ENCODE measurements at regions not wholly inside any gene's neighbourhood (a gene's known extent, or its start where the extent isn't known, plus 50 kb on each side); places are given as distances from the start of the nearest gene placed in this dataset.

DNA sequence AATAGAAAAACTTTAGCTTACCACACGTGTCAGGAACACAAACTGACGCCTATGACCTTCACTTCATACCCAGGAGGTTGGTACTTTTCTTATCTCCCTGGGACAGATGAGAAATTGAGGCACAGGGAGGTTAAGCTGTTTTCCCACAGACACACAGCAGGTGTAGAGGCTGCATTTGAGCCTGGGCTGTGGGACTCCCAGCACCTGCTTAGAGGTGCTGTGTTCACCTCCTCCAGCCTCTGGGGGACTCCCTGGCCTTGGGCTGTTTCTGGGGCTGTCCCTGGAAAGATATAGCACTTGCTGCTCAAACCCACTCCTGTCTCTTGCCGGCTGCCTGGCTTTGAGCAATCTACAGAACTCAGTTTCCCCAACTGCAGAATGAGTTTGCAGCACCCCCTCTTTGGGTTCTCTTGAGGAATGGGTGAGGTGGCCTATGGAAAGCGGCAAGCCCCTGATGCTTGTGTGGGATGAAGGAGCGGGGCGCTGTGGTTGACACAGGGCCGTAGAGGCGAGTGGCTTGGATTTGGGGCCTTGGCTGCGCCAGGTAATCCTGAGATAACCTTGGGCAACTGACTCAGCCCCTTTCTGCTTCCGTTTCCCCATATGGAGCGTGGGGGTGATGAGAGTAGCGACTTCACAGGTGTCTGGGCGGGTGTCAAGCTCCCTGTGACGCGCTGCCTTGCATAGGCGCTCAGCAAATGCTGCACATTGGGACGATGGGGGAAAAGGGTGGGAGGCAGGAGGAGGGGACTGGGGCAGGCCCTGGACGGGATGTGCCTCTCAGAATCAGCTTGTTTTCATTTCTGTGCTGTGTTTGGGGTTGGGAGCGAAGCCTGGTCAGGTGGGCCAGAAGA lies 104.5 kb upstream of the CIBAR2 start:
- no peak overlapping the region for H3K4me3 ChIP-seq (ENCODE audit: low read depth in 2 of 2, low read length in 2 of 2)
- H3K27me3 ChIP-seq (ENCODE audit: control insufficient read depth, insufficient read depth, low read length) = no peaks in the 10 kb centered on the region
- H3K36me3 ChIP-seq (ENCODE audit: control insufficient read depth, insufficient read depth, low read length) = no peaks in the 10 kb centered on the region
- no peak overlapping the region for H3K27ac ChIP-seq (ENCODE audit: low read length)
- intact Hi-C loops (cut with micrococcal nuclease; ENCODE audit: unreplicated experiment) = no loop called here
- DNase-seq (ENCODE audit: low read depth, low spot score) (no peak), ATAC-seq (no peak)
- peaks cover 23% of the 10 kb centered on the region for H3K4me1 ChIP-seq (ENCODE audit: control insufficient read depth, insufficient read depth, low read length)
- in situ Hi-C loops (cut with HindIII; ENCODE audit: low pct_unique_long_range_greater_than_20kb, low sequenced_read_pairs) = no loop called here
- CTCF ChIA-PET = no interaction called here
- BruUV-seq (replicated peaks) = no TSS peak
- TF ChIP-seq, protein P1, sequence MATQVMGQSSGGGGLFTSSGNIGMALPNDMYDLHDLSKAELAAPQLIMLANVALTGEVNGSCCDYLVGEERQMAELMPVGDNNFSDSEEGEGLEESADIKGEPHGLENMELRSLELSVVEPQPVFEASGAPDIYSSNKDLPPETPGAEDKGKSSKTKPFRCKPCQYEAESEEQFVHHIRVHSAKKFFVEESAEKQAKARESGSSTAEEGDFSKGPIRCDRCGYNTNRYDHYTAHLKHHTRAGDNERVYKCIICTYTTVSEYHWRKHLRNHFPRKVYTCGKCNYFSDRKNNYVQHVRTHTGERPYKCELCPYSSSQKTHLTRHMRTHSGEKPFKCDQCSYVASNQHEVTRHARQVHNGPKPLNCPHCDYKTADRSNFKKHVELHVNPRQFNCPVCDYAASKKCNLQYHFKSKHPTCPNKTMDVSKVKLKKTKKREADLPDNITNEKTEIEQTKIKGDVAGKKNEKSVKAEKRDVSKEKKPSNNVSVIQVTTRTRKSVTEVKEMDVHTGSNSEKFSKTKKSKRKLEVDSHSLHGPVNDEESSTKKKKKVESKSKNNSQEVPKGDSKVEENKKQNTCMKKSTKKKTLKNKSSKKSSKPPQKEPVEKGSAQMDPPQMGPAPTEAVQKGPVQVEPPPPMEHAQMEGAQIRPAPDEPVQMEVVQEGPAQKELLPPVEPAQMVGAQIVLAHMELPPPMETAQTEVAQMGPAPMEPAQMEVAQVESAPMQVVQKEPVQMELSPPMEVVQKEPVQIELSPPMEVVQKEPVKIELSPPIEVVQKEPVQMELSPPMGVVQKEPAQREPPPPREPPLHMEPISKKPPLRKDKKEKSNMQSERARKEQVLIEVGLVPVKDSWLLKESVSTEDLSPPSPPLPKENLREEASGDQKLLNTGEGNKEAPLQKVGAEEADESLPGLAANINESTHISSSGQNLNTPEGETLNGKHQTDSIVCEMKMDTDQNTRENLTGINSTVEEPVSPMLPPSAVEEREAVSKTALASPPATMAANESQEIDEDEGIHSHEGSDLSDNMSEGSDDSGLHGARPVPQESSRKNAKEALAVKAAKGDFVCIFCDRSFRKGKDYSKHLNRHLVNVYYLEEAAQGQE (IDR thresholded peaks at IDR 0.05; ENCODE audit: insufficient read depth in 1 of 2, low read depth in 2 of 2, low read length in 1 of 2) = no peak
- TF ChIP-seq POLR2AphosphoS5 (IDR thresholded peaks at IDR 0.05; ENCODE audit: low read depth, low read length) (no peak), TCF7L2 (IDR thresholded peaks at IDR 0.05; ENCODE audit: low read depth, low read length) (no peak), CTCF (IDR thresholded peaks at IDR 0.05) (no peak), SIN3A (IDR thresholded peaks at IDR 0.05; ENCODE audit: borderline replicate concordance, insufficient read depth, low read depth, low read length) (no peak)
- H3K9me3 ChIP-seq (ENCODE audit: control insufficient read depth, insufficient read depth, low read depth, low read length) = no peaks in the 10 kb centered on the region
- POLR2A ChIA-PET = no interaction called here

- TF ChIP-seq, protein P1 (IDR thresholded peaks at IDR 0.05; ENCODE audit: insufficient read depth in 1 of 2, low read depth in 2 of 2, low read length in 1 of 2) = no peak
- TF ChIP-seq SIN3A (IDR thresholded peaks at IDR 0.05; ENCODE audit: borderline replicate concordance, insufficient read depth, low read depth, low read length) = no peak
- no peak for TF ChIP-seq CTCF (IDR thresholded peaks at IDR 0.05)
- TF ChIP-seq POLR2AphosphoS5 (IDR thresholded peaks at IDR 0.05; ENCODE audit: low read depth, low read length) = no peak
- TF ChIP-seq TCF7L2 (IDR thresholded peaks at IDR 0.05; ENCODE audit: low read depth, low read length) = no peak
- ChIA-PET CTCF (interaction anchor here (0.6 kb wide), 1 partner anchor 34 kb away, joined by 3 read pairs; no protein-coding TSS in a partner anchor), POLR2A (no interaction called here)
- intact Hi-C loops (cut with micrococcal nuclease; ENCODE audit: unreplicated experiment) = no loop called here
- peaks cover 18% of the 10 kb centered on the region for H3K4me1 ChIP-seq (ENCODE audit: control insufficient read depth, insufficient read depth, low read length)
- no peak for DNase-seq (ENCODE audit: low read depth, low spot score)
- BruUV-seq (replicated peaks) = no TSS peak
- H3K4me3 ChIP-seq (ENCODE audit: low read depth in 2 of 2, low read length in 2 of 2) = peak overlapping the region; percentile 11 to 33
- no peaks in the 10 kb centered on the region for H3K9me3 ChIP-seq (ENCODE audit: control insufficient read depth, insufficient read depth, low read depth, low read length)
- no peaks in the 10 kb centered on the region for H3K27me3 ChIP-seq (ENCODE audit: control insufficient read depth, insufficient read depth, low read length)
- peak overlapping the region; percentile 51 for H3K27ac ChIP-seq (ENCODE audit: low read length)
- ATAC-seq = peak; percentile 86
- no peaks in the 10 kb centered on the region for H3K36me3 ChIP-seq (ENCODE audit: control insufficient read depth, insufficient read depth, low read length)
- in situ Hi-C loops (cut with HindIII; ENCODE audit: low pct_unique_long_range_greater_than_20kb, low sequenced_read_pairs) = no loop called here
Observed at GRCh38 chr16:85220125-85220839, 108.0 kb upstream of the CIBAR2 start.
